SKM-1 (cell line): ENCODE measurements at regions not wholly inside any gene's neighbourhood (a gene's known extent, or its start where the extent isn't known, plus 50 kb on each side); places are given as distances from the start of the nearest gene placed in this dataset.
"Not testable (repeated sequence)": the region's sequence is repeated elsewhere in the genome, so short reads cannot be mapped to it uniquely, and the experiment has no call there.

Experiments used
- DNase-seq: peaks from one replicate; lab custom pipeline; 2025; ENCODE audit not compliant: unreplicated experiment; lab: John Stamatoyannopoulos, UW

DNA sequence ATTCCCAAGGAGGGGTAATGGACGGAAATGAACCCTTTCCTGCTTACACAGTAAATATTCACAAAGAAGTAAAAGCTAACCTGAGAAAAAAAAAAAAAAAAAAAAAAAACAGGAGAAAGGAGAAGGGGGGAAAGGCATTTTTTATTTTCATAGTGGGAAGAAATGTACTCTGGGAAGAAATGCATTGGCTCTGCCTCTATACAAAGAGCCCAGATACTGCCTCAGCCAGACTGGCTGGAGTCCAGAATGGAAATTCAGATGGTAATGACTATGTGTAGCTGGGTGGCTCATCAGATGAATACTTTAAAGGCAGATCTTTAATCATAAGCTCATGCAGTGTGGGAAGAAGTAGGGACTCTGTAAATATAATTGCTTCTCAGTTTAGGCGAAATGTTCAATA is 124.9 kb upstream of the ZNF608 start:
- no peak for DNase-seq

GRCh38 chr5:124872086-124872485 is 125.6 kb upstream of the ZNF608 start:
- no peak for DNase-seq

DNA sequence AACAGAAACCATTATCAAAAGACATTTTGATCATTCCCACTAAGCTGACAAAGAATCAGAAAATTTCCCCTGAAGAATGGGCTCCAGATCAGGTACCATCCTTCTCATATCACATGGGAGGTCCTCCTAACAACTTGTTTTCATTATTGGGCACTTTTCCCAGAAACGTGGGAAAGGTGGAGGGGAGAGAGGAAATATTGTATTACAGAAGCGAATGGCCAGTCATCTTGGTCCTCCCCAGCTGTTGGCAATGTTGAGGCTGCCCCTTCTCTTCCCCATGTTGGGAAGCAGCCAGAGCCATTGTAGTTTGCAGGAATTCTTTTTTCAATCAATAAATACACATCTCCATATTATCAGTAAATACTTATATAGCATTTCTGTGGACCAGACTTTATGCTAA is 126.2 kb upstream of the ZNF608 start:
- no peak for DNase-seq

GRCh38 chr5:124873188-124873587 is 126.7 kb upstream of the ZNF608 start:
- no peak for DNase-seq

GRCh38 chr5:124873713-124874112 is 127.3 kb upstream of the ZNF608 start:
- no peak for DNase-seq

GRCh38 chr5:124876566-124876965 is 130.1 kb upstream of the ZNF608 start:
- DNase-seq = no peak

GRCh38 chr5:124876983-124877382 is 130.5 kb upstream of the ZNF608 start:
- DNase-seq = no peak

GRCh38 chr5:124877501-124878146 is 131.2 kb upstream of the ZNF608 start:
- DNase-seq = no peak

DNA sequence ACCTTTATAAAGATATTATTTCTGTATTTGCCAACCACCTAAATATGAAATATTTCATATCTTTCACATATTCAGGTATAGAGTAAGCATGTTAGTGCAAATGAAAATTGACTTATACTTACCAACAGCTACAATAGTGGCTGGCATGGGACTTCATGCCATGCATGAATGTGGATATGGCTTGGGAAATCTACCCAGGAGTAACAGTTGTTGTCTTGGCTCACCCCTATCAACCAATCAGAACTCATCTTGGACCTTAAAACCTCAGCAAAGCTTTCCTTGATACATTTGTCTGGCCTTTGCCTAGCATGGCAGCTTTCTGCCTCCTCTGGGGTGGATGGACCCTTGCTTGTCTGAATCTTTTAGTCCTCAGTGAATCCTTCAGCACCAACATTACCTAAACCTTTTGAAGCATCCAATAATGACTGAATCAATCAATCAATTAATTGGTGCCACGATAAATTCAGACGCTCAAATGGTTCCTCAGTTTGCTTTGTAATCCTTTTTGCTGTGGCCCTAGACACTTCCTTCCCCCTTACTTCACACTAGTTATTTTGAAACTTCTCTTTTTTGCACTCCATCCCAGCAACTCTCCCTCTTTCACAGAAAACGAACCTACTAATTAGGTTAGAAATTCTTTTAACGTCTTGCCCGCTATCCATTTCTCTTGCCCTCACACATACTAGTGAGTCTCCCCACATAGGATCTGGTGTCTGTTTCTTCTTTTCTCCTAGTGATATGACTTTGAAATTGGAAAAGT is 132.3 kb upstream of the ZNF608 start:
- DNase-seq = peak; percentile 49

DNA sequence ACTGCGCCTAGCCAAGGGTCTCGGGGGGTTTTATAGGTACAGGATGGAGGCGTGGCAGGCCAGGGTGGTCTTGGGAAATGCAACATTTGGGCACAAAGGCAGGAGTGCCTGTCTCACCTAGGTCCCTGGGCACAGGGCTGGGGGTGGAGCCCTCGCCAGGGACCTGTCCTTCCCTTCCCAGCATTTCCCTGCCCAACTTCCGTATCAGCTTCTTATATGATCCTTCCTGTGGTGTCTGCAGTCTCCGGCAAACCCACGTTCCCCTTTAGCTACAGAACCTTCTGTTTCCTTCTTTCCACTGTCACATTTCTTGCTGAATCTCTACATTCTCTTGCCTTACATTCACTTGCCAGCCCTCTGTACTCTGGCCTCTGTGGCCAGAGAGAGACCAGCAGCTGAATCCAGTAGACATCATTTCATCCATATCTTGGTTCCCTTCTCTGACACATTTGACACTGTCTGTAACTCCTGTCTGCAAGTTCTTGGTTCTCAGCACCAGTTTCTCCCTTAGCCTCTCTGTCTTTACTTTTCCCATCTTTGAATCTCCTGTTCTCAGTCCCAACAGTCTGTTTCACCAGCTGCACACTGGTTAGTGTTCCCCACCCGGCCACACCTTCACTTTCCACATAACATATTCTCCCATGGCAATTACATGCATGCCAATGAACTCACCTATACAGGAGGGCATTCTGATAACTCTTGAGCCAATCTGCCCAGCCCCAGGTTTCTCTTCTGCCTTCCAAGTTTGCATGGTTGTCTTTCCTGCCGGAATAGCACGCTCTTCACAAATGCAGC is 134.7 kb upstream of the ZNF608 start:
- DNase-seq = no peak

DNA sequence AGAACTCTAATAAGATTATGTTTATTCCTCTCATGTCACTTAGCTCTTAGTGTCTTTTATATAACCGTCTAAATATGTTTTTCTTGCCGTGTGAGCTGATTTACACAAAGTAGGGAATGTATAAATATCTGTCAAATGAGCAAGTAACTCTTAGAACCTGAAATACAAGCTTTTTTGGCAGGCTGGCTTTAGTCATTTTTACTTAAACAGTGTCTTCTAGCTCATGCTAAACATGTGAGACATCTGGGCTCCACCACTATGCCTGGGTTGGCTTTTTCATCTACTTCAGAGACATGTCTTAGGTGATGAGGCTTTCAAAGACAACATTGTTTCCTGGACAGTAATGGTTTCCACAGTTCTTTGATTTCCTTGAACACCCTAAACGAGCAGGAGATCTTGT is 137.2 kb upstream of the ZNF608 start:
- no peak for DNase-seq

DNA sequence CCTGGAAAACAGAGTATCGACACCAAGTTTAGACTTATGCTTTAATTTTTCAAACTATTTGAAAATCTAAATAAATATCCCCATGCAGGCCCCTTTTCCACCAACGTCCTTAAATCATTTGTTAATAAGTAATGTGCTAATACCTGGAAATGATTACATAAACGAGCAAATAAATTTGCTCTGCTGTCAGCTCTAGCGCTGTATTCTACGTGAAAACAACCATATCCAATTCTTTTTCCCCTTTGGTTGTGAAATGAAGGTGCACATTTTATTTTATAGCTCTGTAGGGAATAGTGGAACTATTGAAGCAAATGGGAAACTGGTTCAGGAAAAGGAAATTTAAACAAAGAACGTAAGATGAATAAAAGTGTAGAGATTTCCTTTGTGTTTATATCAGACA is 137.7 kb upstream of the ZNF608 start:
- no peak for DNase-seq

DNA sequence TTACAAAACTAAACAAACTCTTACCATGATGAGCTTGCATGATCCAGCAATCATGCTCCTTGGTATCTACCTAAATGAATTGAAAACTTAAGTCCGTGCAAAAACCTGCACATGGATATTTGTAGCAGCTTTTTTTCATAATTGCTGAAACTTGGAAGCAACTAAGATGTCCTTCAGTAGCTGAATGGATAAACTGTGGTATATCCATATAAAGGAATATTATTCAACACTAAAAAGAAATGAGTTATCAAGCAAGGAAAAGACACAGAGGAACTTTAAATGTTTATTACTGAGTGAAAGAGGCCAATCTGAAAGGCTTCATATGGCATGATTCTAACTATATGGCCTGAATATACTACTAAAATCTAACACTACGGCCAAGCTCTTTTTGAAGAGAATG is 139.1 kb upstream of the ZNF608 start:
- DNase-seq = no peak

GRCh38 chr5:124887223-124887622 is 140.8 kb upstream of the ZNF608 start:
- no peak for DNase-seq

GRCh38 chr5:124888050-124888506 is 141.6 kb upstream of the ZNF608 start:
- no peak for DNase-seq

DNA sequence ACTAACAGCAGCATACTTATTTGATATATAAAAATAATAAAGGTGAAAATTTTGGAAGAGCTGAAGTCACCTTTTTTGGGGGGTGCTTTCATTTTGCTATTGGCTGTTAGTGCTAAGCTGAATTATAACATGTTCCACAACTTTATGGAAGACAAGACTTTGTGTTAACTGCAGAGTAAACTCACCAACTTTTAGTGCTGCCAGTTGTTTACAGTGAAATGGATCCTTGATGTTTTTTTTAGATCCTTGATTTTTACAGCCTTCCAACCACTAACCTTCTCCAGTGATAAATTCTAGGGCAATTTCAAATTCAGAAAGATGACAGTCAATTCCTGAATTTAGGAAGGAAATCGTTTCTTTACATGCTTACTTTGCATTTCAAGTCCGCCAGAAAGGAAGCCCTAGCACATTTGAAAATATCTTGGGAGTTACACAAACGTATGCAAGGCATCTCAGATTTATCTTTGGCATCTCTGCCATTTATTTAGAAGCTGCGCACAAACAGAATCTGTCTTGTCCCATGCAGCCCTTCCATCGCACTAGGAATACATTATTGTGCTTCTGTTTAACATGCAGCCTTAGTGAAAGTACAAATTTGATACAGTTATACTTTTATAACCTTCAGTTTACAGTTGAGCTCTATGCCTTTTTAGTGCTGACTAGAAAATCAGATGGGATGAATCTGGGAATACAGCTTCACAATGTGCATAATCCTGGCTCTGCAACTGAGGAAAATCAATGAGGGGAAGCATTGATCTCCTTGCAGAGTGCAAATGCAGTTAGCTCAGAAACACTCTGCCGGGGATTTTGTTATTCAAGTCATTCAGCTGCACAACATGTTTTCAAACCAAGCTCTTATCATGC is 142.4 kb upstream of the ZNF608 start:
- DNase-seq = no peak

DNA sequence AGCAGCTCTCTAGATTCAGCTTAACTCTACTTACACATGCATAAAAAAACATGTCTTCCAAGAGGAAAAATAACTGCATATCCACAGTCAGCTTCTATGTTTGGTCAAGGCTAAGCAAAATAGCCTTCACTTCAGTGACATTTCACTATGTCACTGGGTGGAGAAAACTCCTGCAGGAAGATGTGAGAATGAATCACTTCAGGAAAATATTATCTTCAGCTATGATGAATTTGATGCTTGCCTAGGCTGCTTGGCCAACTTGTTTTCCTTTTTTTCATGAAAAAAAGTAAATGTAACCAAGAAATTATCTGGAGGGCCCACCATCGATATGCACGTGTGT is 143.0 kb upstream of the ZNF608 start:
- DNase-seq = no peak

DNA sequence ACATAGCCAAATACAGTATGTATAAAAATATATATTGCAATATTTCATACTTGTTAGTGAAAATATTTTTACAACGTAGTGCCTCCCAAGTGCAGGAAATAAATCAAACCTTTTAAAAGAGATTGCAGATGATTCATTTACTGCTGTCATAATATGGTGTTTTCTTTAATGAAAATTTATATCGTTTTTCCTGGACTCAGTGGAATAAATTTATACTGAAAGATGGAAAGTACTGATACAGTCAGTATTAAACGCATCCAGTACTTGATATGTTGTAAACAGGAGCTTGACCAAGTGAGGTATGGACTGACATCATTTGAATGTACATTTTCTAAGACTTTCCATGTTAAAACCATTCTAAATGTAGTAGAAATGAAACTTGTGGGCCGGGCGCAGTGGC is 143.4 kb upstream of the ZNF608 start:
- no peak for DNase-seq

GRCh38 chr5:124890442-124890841 is 144.0 kb upstream of the ZNF608 start:
- DNase-seq = not testable (repeated sequence)

GRCh38 chr5:124891179-124891578 is 144.7 kb upstream of the ZNF608 start:
- DNase-seq = no peak

DNA sequence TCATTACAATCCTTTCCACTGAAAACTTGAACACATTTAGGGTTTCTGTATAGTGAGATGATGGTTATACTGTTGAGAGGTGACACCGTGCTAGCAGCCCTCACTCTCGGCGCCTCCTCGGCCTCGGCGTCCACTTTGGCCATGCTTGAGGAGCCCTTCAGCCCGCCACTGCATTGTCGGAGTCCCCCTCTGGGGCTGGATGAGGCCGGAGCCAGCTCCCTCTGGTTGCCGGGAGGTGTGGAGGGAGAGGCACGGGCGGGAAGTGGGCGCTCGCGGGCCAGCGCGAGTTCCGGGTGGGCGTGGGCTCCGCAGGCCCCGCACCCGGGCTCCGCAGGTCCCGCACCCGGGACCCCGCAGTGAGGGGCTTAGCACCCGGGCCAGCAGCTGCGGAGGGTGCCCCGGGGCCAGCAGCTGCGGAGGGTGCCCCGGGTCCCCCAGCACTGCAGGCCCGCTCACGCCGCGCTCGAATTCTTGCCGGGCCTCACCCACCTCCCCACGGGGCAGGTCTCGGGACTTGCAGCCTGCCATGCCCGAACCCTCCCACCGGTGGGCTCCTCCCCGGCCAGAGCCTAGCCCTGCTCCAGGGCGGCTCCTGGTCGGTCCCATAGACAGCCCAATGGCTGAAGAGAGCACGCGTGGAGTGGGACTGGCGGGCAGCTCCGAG is 145.9 kb upstream of the ZNF608 start:
- DNase-seq = no peak
